ENCODE measurements at regions not wholly inside any gene's neighbourhood (a gene's known extent, or its start where the extent isn't known, plus 50 kb on each side); places are given as distances from the start of the nearest gene placed in this dataset.

- no peak for DNase-seq
Measured at GRCh38 chr18:72058851-72059250, 485.3 kb downstream of the CBLN2 start.

GRCh38 chr18:72056171-72056570, 488.0 kb downstream of the CBLN2 start:
- DNase-seq: no peak

GRCh38 chr18:72041313-72042032, 502.7 kb downstream of the CBLN2 start:
- DNase-seq: peak in 1 of 2 experiments; percentile 4

GRCh38 chr18:72013427-72013850, 530.7 kb downstream of the CBLN2 start:
- DNase-seq: no peak

GRCh38 chr18:71998547-71999097, 545.5 kb downstream of the CBLN2 start:
- no peak for DNase-seq

GRCh38 chr18:71995904-71996465, 548.2 kb downstream of the CBLN2 start:
- no peak for DNase-seq

GRCh38 chr18:71994273-71994672, 549.9 kb downstream of the CBLN2 start:
- no peak for DNase-seq

- no peak for DNase-seq
Measured at GRCh38 chr18:71989616-71990015, 554.5 kb downstream of the CBLN2 start.

- DNase-seq: no peak
Measured at GRCh38 chr18:71986351-71987050, 557.6 kb downstream of the CBLN2 start.

GRCh38 chr18:71976744-71977143, 567.4 kb downstream of the CBLN2 start:
- no peak for DNase-seq

GRCh38 chr18:71966791-71967190, 577.4 kb downstream of the CBLN2 start:
- DNase-seq: no peak

- DNase-seq: no peak
Measured at GRCh38 chr18:71958605-71959004, 585.5 kb downstream of the CBLN2 start.

GRCh38 chr18:71951001-71951400, 593.1 kb downstream of the CBLN2 start:
- DNase-seq: no peak

GRCh38 chr18:71942433-71942832, 601.7 kb downstream of the CBLN2 start:
- no peak for DNase-seq

- DNase-seq: no peak
Measured at GRCh38 chr18:71939483-71939882, 604.7 kb downstream of the CBLN2 start.

GRCh38 chr18:71936744-71937143, 607.4 kb downstream of the CBLN2 start:
- no peak for DNase-seq

GRCh38 chr18:71919211-71919610, 624.9 kb downstream of the CBLN2 start:
- no peak for DNase-seq

- DNase-seq: no peak
Measured at GRCh38 chr18:71913641-71914040, 630.5 kb downstream of the CBLN2 start.

GRCh38 chr18:71902482-71902881, 641.7 kb downstream of the CBLN2 start:
- DNase-seq: no peak

GRCh38 chr18:71899707-71900472, 644.3 kb downstream of the CBLN2 start:
- no peak for DNase-seq

- no peak for DNase-seq
Measured at GRCh38 chr18:71899183-71899582, 645.0 kb downstream of the CBLN2 start.

GRCh38 chr18:71887509-71887908, 656.6 kb downstream of the CBLN2 start:
- DNase-seq: no peak

GRCh38 chr18:71878226-71878625, 665.9 kb downstream of the CBLN2 start:
- no peak for DNase-seq

Measured in NCI-H526 (cell line).